Testis (tissue), 2 donors: ENCODE measurements at regions not wholly inside any gene's neighbourhood (a gene's known extent, or its start where the extent isn't known, plus 50 kb on each side); places are given as distances from the start of the nearest gene placed in this dataset.

Experiments
- POLR2A ChIP-seq: fragments of 450-650 bp; IDR thresholded peaks from one replicate; pipeline ENCODE4 v1.6.1; 2017; ENCODE audit warnings: antibody characterized with exemption, mild to moderate bottlenecking, moderate library complexity
- TF ChIP-seq, protein P1 (sequence below), 3 experiments: fragments of 450-650 bp in 2 of 3; fragments of 200-600 bp in 1 of 3; sonication (generic) in 1 of 3; IDR thresholded peaks; one replicate each; pipeline ENCODE4 v1.5.1; 2016 to 2019; ENCODE audit warnings: antibody characterized with exemption in 3 of 3, mild to moderate bottlenecking in 2 of 3, moderate library complexity in 1 of 3

DNA sequence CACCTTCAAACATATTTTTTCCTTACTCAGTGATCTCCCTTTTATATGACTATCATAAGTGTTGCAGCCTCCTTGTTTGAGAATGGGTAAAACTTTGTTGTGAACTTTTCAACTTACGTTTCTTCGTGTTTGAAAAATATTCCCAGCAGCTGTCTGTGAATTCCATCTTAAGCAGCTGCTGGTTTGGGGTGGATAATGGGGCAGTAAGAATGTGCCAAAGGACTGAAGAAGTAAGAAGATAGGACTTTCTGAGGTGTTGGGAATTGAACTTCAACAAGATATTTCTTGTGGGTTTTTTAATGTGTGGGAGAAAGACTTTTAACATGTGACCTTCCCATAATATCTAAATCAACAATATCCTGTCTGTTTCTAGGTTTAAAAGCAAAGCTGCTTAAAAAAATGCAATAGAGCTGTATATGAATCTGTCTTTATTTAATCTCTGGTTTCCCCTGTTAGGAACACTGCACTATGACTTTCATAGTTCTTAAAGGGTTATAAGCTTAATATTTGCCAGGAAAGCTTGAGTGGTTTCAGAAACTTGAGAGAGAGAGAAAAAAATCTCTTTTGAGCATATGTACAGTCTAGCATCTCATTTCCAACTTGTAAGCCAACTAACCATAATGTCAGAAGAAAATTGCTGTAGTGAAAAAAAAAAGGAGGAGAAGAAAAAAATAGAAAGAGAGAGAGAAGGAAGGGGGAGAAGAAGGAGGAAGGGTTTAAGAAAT, 1659.2 kb upstream of the FLRT2 start:
- TF ChIP-seq, protein P1, sequence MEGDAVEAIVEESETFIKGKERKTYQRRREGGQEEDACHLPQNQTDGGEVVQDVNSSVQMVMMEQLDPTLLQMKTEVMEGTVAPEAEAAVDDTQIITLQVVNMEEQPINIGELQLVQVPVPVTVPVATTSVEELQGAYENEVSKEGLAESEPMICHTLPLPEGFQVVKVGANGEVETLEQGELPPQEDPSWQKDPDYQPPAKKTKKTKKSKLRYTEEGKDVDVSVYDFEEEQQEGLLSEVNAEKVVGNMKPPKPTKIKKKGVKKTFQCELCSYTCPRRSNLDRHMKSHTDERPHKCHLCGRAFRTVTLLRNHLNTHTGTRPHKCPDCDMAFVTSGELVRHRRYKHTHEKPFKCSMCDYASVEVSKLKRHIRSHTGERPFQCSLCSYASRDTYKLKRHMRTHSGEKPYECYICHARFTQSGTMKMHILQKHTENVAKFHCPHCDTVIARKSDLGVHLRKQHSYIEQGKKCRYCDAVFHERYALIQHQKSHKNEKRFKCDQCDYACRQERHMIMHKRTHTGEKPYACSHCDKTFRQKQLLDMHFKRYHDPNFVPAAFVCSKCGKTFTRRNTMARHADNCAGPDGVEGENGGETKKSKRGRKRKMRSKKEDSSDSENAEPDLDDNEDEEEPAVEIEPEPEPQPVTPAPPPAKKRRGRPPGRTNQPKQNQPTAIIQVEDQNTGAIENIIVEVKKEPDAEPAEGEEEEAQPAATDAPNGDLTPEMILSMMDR (IDR thresholded peaks at IDR 0.05) = no peak
- no peak for TF ChIP-seq POLR2A
